GM18498 (cell line): ENCODE measurements at regions not wholly inside any gene's neighbourhood (a gene's known extent, or its start where the extent isn't known, plus 50 kb on each side); places are given as distances from the start of the nearest gene placed in this dataset.

Experiments used
- ATAC-seq: cut with Tn5 transposase; IDR thresholded peaks from one replicate; pipeline ENCODE4 v1.9.1; 2021; ENCODE audit warnings: mild to moderate bottlenecking, moderate library complexity; ENCODE audit not compliant: unreplicated experiment

DNA sequence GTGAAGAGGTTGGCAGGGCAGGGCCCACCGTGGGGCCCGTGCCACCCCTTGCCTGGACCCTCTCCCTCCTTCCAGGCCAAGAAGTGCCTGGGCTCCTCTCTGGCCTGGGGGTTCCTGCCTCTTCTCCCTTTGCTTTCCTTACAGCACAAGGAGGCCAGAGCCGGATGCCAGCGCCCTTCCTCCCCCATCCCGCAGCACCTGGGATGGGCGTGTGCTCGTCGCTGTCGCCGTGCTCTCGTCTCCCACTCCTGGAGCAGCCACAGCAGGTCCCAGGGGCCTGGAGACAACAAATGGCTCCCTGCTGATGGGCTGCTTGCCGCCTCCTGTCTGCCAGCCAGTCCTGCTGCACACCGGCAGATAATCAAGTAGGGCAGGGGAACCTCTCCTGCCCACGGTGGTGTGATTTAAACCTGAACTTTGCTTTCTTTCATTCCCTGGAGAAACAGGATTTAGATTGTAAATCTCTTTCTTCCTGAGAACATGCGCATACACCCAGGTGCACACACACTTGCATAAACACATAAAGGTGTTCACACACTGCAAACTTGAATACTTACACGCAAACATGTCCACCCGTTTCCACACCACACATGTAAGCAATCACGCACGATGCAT, 50.8 kb upstream of the POU3F1 start:
- ATAC-seq: no peak
